GM12878 (cell line): ENCODE measurements at regions not wholly inside any gene's neighbourhood (a gene's known extent, or its start where the extent isn't known, plus 50 kb on each side); places are given as distances from the start of the nearest gene placed in this dataset.

Experiments
- ATAC-seq: fragments of 200-7000 bp; cut with Tn5 transposase; 3 replicates; pipeline ENCODE4 v1.9.1; 2020; ENCODE audit warnings: mild to moderate bottlenecking, moderate library complexity
- BruUV-seq: library from RNA; stranded (reverse); fragments of 400-500 nt; replicated peaks from 2 replicates; lab custom pipeline; 2021; lab: Mats Ljungman, UMichigan
- CTCF ChIA-PET: fragments of 300-600 bp; sonication (Branson Sonifier 250); formaldehyde crosslinking; extraction: SDS; loops from one replicate; lab custom pipeline; 2021; ENCODE audit warnings: inconsistent platforms; lab: Yijun Ruan, JAX
- POLR2A ChIA-PET: fragments of 350-600 bp; formaldehyde crosslinking; extraction: SDS; loops from one replicate; lab custom pipeline; 2021; ENCODE audit warnings: inconsistent platforms; lab: Charles Lee
- RAD21 ChIA-PET: fragments of 300-600 bp; sonication (Branson Sonifier 250); formaldehyde crosslinking; loops from one replicate; lab custom pipeline; 2023; ENCODE audit warnings: antibody characterized with exemption; ENCODE audit not compliant: unreplicated experiment; lab: Charles Lee
- SMC1A ChIA-PET: fragments of 300-600 bp; sonication (Branson Sonifier 250); formaldehyde crosslinking; loops from one replicate; lab custom pipeline; 2023; ENCODE audit not compliant: unreplicated experiment, uncharacterized antibody; lab: Charles Lee
- DNase-seq: peaks from one replicate; pipeline ENCODE4 v3.0.0-alpha.2; 2011; ENCODE audit warnings: low read depth, low spot score
- FAIRE-seq: peaks from 3 replicates; lab custom pipeline; 2011; peaks lifted over from hg19 to GRCh38; lab: Jason Lieb, UNC
- H2AFZ ChIP-seq: 2 replicates; pipeline ENCODE4 v1.6.0; 2011; ENCODE audit warnings: low read depth, low read length, control low read depth; ENCODE audit not compliant: control insufficient read depth
- H3K27ac ChIP-seq: 2 replicates; pipeline ENCODE4 v1.5.1; 2011; ENCODE audit warnings: control low read depth; ENCODE audit not compliant: control insufficient read depth, insufficient read depth
- H3K27me3 ChIP-seq, 2 experiments: replicated peaks in 1 of 2; 2 replicates each; pipeline versions ENCODE4 v1.6.0 to v1.6.1; 2011; ENCODE audit warnings: low read length in 1 of 2; ENCODE audit not compliant: control insufficient read depth in 2 of 2, insufficient read depth in 2 of 2
- H3K36me3 ChIP-seq, 2 experiments: 2 replicates each; pipeline ENCODE4 v1.5.1; 2011; ENCODE audit warnings: low read length in 1 of 2; ENCODE audit not compliant: control insufficient read depth in 2 of 2, insufficient read depth in 2 of 2
- H3K4me1 ChIP-seq: 2 replicates; pipeline ENCODE4 v1.6.1; 2011; ENCODE audit warnings: mild to moderate bottlenecking, low read length, moderate library complexity, mixed read lengths; ENCODE audit not compliant: control insufficient read depth, insufficient read depth
- H3K4me2 ChIP-seq: 2 replicates; pipeline ENCODE4 v1.6.0; 2011; ENCODE audit warnings: control low read depth; ENCODE audit not compliant: control insufficient read depth, insufficient read depth
- H3K4me3 ChIP-seq: fragments of 200-600 bp; sonication (generic); 2 replicates; pipeline ENCODE4 v1.5.1; 2016
- H3K79me2 ChIP-seq: 2 replicates; pipeline ENCODE4 v1.6.0; 2011; ENCODE audit warnings: low read length; ENCODE audit not compliant: control insufficient read depth, insufficient read depth
- H3K9ac ChIP-seq: 2 replicates; pipeline ENCODE4 v1.8.0; 2011; ENCODE audit warnings: low read length, control low read depth, mixed read lengths; ENCODE audit not compliant: control insufficient read depth, insufficient read depth
- H3K9me3 ChIP-seq: replicated peaks from 3 replicates; pipeline ENCODE4 v1.5.1; 2011; ENCODE audit warnings: mild to moderate bottlenecking, low read length; ENCODE audit not compliant: control insufficient read depth, insufficient read depth
- H4K20me1 ChIP-seq: 2 replicates; pipeline ENCODE4 v1.6.0; 2011; ENCODE audit not compliant: control insufficient read depth, insufficient read depth
- BHLHE40 ChIP-seq, 2 experiments: fragments of 450-650 bp in 1 of 2; IDR thresholded peaks; 2 replicates each; pipeline ENCODE4 v1.6.1; 2011 to 2017; ENCODE audit warnings: low read depth in 2 of 2, borderline replicate concordance in 1 of 2, improper control_type of control experiment in 1 of 2, low read length in 1 of 2, mild to moderate bottlenecking in 1 of 2
- MTA3 ChIP-seq: IDR thresholded peaks from 2 replicates; pipeline ENCODE4 v1.6.1; 2012; ENCODE audit warnings: low read length, inconsistent platforms, borderline replicate concordance
- MYC ChIP-seq: IDR thresholded peaks from 2 replicates; pipeline ENCODE4 v1.6.1; 2011; ENCODE audit warnings: mild to moderate bottlenecking, low read length, moderate library complexity, inconsistent platforms; ENCODE audit not compliant: insufficient read depth, insufficient replicate concordance, insufficient read length, severe bottlenecking
- NFYB ChIP-seq: IDR thresholded peaks from 2 replicates; pipeline ENCODE4 v1.6.1; 2011; ENCODE audit warnings: low read depth, mild to moderate bottlenecking, low read length, improper control_type of control experiment, moderate library complexity; ENCODE audit not compliant: insufficient read depth
- POLR2A ChIP-seq: IDR thresholded peaks from 2 replicates; pipeline ENCODE4 v1.6.1; 2011; ENCODE audit warnings: low read depth, mild to moderate bottlenecking, low read length
- RELA ChIP-seq: fragments of 450-650 bp; IDR thresholded peaks from 2 replicates; pipeline ENCODE4 v1.8.0; 2014; ENCODE audit warnings: borderline replicate concordance; ENCODE audit not compliant: partially characterized antibody
- WGBS: methylation state at CpG from one replicate; pipeline ENCODE4 v1.1.6; 2016; ENCODE audit warnings: low lambda C conversion rate; ENCODE audit not compliant: insufficient replicate concordance, insufficient coverage; ENCODE audit errors: missing lambda C conversion rate; 5-methylcytosine and 5-hydroxymethylcytosine counted together
- in situ Hi-C: fragments of 300-500 bp; cut with MboI; formaldehyde crosslinking; loops from 9 replicates; pipeline ENCODE4 v1.14.3; 2018; ENCODE audit warnings: mixed read lengths
- intact Hi-C: fragments of 100-400 bp; cut with micrococcal nuclease; formaldehyde crosslinking; loops from one replicate; pipeline ENCODE4 v1.14.2; 2022; ENCODE audit not compliant: unreplicated experiment
- TF ChIP-seq, protein P1 (sequence below): IDR thresholded peaks from 2 replicates; pipeline ENCODE4 v1.6.1; 2012; ENCODE audit warnings: low read depth, low read length, improper control_type of control experiment
- TF ChIP-seq, protein P2 (sequence below): IDR thresholded peaks from 2 replicates; pipeline ENCODE4 v1.6.1; 2012; ENCODE audit warnings: low read depth, low read length, improper control_type of control experiment

DNA sequence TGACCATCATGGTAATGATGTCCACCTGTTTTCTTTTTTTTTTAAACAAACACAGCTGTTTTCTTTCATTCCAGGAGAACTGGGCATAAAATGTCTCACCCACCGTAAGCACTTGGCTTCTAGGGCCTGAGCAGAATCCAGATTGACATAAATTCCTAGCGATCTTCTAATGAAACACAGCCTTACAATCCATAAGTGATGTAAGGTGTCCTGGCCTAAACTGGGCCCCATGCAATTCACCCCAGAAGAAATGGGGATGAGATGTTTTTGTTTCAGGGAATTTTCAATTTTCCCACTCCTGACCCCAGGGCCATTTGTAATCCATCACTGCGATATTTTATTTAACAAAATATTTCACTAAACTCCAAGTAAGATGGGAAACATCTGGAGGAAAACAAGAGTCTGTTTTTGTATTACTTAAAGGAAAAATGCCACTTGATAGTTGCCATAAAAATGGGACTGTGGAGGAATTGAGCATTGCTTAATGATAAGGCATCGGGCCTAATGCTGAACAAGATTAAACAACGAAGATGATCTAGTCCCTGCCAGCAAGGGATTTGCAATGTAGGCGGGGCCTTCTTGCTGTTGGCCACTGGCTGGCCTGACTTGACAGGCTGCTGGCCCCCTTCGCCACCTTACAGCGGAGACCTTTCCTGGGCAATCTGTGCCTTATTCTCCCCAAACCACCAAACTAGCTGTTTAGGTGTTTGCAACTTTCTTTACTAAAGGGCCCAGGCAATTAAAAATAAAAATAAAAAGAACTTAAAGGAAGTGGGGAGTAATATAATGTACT is 183.7 kb downstream of the CD109 start:
- BruUV-seq: no TSS peak
- no peaks in the 10 kb centered on the region for H3K9me3 ChIP-seq
- no peaks in the 10 kb centered on the region for H3K27me3 ChIP-seq
- RAD21 ChIA-PET: no interaction called here
- H3K4me3 ChIP-seq: no peak overlapping the region
- WGBS: 40% methylated on average over 8 of the region's 8 CpGs
- FAIRE-seq (no peak), DNase-seq (no peak), ATAC-seq (no peak)
- H4K20me1 ChIP-seq: no peaks in the 10 kb centered on the region
- in situ Hi-C loops: no loop called here
- H3K9ac ChIP-seq: no peak overlapping the region
- SMC1A ChIA-PET: no interaction called here
- H3K36me3 ChIP-seq: no peaks in the 10 kb centered on the region
- no peak overlapping the region for H3K27ac ChIP-seq
- CTCF ChIA-PET: no interaction called here
- no peak overlapping the region for H2AFZ ChIP-seq
- TF ChIP-seq, protein P1, sequence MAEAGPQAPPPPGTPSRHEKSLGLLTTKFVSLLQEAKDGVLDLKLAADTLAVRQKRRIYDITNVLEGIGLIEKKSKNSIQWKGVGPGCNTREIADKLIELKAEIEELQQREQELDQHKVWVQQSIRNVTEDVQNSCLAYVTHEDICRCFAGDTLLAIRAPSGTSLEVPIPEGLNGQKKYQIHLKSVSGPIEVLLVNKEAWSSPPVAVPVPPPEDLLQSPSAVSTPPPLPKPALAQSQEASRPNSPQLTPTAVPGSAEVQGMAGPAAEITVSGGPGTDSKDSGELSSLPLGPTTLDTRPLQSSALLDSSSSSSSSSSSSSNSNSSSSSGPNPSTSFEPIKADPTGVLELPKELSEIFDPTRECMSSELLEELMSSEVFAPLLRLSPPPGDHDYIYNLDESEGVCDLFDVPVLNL: no peak
- TF ChIP-seq NFYB (no peak), POLR2A (no peak), MYC (no peak), RELA (no peak), BHLHE40 (IDR thresholded peaks at IDR 0.05; ENCODE audit: borderline replicate concordance in 1 of 2, low read depth in 2 of 2, low read length in 1 of 2) (no peak), MTA3 (no peak)
- TF ChIP-seq, protein P2, sequence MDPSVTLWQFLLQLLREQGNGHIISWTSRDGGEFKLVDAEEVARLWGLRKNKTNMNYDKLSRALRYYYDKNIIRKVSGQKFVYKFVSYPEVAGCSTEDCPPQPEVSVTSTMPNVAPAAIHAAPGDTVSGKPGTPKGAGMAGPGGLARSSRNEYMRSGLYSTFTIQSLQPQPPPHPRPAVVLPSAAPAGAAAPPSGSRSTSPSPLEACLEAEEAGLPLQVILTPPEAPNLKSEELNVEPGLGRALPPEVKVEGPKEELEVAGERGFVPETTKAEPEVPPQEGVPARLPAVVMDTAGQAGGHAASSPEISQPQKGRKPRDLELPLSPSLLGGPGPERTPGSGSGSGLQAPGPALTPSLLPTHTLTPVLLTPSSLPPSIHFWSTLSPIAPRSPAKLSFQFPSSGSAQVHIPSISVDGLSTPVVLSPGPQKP: no peak
- intact Hi-C loops: no loop called here
- H3K4me1 ChIP-seq: no peaks in the 10 kb centered on the region
- H3K79me2 ChIP-seq: no peaks in the 10 kb centered on the region
- POLR2A ChIA-PET: no interaction called here
- no peak overlapping the region for H3K4me2 ChIP-seq
